ENCODE measurements at regions not wholly inside any gene's neighbourhood (a gene's known extent, or its start where the extent isn't known, plus 50 kb on each side); places are given as distances from the start of the nearest gene placed in this dataset.

DNA sequence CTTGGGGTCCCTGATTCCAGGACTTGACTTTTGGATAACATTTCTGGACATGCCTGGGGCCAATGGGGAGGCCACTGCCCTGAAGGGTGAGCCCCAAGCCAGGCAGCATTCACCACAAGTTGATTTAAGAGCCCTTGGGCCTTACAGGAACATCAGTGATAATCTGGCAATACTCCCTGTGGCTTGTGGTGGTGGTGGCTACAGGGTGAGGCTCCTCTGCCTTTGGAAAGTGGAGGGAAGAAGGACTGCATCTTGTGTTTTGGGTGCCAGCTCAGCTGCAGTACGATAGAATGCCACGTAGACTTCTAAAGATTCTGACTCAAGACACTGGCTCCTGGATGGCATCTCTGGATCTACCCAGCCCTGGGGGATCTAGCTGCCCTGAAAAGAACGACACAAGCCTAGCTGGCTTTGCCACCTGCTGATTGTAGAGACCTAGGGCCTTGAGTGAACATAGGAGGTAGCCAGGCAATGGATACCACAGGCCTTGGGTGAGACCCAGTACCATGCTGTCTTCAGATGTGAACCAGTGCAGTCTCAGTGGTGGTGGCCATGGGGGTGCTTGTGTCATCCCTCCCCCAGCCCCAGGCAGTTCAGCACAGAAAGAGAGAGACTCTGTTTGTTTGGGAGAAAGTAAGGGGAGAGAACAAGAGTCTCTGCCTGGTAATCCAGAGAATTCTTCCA is 79.0 kb upstream of the DAP start:
- no peak for DNase-seq (ENCODE audit: extremely low spot score)
- CTCF ChIA-PET = no interaction called here
- TF ChIP-seq, protein P1, sequence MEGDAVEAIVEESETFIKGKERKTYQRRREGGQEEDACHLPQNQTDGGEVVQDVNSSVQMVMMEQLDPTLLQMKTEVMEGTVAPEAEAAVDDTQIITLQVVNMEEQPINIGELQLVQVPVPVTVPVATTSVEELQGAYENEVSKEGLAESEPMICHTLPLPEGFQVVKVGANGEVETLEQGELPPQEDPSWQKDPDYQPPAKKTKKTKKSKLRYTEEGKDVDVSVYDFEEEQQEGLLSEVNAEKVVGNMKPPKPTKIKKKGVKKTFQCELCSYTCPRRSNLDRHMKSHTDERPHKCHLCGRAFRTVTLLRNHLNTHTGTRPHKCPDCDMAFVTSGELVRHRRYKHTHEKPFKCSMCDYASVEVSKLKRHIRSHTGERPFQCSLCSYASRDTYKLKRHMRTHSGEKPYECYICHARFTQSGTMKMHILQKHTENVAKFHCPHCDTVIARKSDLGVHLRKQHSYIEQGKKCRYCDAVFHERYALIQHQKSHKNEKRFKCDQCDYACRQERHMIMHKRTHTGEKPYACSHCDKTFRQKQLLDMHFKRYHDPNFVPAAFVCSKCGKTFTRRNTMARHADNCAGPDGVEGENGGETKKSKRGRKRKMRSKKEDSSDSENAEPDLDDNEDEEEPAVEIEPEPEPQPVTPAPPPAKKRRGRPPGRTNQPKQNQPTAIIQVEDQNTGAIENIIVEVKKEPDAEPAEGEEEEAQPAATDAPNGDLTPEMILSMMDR (IDR thresholded peaks at IDR 0.05; ENCODE audit: control extremely low read depth, extremely low read depth, low read depth, missing control alignments) = no peak
- POLR2A ChIA-PET = no interaction called here

DNA sequence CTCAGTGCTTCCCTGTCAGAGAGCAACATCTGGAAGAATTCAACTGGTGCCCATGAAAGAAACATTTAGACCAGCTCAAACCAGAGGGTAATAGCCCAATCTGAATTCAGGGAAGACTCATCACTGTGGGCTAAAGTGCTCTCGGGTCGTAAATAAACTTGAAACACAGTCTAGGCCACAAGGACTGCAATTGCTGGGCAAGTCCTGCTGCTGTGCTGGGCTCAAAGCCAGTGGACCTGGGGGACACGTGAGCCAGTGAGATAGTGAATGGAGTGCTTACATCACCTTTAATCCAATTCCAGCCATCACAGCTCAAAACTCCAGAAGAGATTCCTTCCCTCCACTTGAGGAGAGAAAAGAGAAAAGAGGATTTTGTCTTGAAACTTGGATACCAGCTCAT is 78.1 kb upstream of the DAP start:
- ChIA-PET POLR2A (no interaction called here), CTCF (no interaction called here)
- TF ChIP-seq, protein P1 (IDR thresholded peaks at IDR 0.05; ENCODE audit: control extremely low read depth, extremely low read depth, low read depth, missing control alignments) = no peak

DNA sequence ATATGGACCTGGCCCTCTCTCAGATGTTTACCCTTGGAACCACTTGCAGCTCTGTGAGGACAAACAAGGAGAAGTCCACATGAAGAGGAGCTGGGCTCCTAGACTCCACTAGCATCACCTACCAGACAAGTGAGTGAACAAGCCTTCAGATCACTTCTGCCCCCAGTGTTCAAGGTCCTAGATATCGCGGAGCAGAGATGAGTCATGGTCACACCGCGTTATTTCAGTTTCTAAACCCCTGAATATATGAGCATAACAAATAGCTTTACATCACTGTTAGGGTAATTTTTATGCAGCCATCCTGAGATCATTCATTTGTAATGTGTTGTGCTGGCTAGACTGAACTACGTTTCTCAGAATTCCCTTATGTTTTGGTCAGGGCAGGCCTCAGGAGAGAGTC is 77.0 kb upstream of the DAP start:
- POLR2A ChIA-PET = no interaction called here
- TF ChIP-seq, protein P1 (IDR thresholded peaks at IDR 0.05; ENCODE audit: control extremely low read depth, extremely low read depth, low read depth, missing control alignments) = no peak
- CTCF ChIA-PET = interaction anchor here (1.0 to 1.1 kb wide), 3 partner anchors 11 to 16 kb away, joined by 3 read pairs; no protein-coding TSS in a partner anchor
- no peak for DNase-seq (ENCODE audit: extremely low spot score)

More for the DNA sequence above, 78.1 kb upstream of the DAP start:
- DNase-seq (ENCODE audit: extremely low spot score) = no peak

DNA sequence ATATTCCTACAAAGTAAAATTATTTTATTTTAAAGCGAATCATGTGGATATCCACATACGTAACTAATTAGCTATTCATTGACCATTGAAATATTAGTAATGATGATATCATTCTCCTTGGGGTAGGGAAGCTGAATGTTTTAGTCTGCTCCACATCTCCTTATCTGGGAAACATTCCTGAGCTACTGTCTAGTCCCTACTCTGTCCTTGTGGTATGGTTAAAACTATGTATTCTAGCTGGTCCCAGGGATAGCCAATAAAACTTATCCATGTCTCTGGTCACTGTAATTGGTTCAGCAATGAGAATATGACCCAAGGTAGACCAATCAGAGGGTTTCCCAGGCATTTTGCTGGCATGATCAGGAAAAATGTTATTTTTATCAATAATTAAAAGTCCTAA is 76.0 kb upstream of the DAP start:
- ChIA-PET POLR2A (no interaction called here), CTCF (interaction anchor here (0.7 to 1.0 kb wide), 2 partner anchors 13 to 15 kb away, joined by 3 read pairs; no protein-coding TSS in a partner anchor)

DNA sequence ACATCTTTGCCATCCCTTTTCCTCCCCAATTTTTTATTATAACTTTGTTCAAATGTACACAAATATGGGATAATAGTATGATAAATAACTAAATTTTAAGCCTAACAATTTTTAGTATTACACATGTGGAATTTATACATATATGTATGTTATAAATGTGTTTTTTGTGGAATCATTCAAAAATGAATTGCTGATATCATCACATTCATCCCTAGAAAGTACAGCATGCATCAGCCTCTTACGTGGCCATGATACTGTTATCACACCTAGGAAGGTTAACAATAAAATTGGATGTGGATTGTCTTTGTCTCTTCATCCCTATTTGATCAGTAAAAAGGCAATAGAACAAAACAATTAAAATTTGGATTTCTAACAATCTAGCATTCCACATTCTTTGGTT is 73.7 kb upstream of the DAP start:
- ChIA-PET CTCF (interaction anchor here (0.8 to 2.0 kb wide), 2 partner anchors 18 to 22 kb away, joined by 3 to 5 read pairs; no protein-coding TSS in a partner anchor), POLR2A (no interaction called here)
- TF ChIP-seq, protein P1 (IDR thresholded peaks at IDR 0.05; ENCODE audit: control extremely low read depth, extremely low read depth, low read depth, missing control alignments) = no peak
- no peak for DNase-seq (ENCODE audit: extremely low spot score)

More for the DNA sequence above, 76.0 kb upstream of the DAP start:
- TF ChIP-seq, protein P1 (IDR thresholded peaks at IDR 0.05; ENCODE audit: control extremely low read depth, extremely low read depth, low read depth, missing control alignments) = no peak
- DNase-seq (ENCODE audit: extremely low spot score) = no peak

DNA sequence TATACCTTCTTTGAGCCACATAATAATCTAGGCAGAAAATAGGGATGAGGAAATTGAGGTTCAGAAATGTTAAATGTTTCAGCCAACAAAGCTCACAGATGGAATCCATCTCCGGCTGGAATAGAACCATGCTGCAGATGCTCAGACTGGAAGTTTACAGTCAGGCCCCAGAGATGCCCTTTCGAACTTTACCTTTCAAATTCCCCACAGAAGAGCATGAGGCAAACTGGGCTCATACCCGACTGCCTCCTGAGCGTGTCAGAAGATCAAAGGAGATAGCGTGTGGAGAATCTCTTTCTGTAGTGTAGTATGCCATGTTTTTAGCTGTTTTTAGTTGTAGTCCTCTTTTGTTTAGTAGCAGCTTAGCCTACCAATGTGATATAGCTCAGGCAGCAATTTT is 72.0 kb upstream of the DAP start:
- ChIA-PET CTCF (interaction anchor here (2.0 kb wide), 1 partner anchor 20 kb away, joined by 5 read pairs; no protein-coding TSS in a partner anchor), POLR2A (no interaction called here)
- DNase-seq (ENCODE audit: extremely low spot score) = no peak
- TF ChIP-seq, protein P1 (IDR thresholded peaks at IDR 0.05; ENCODE audit: control extremely low read depth, extremely low read depth, low read depth, missing control alignments) = no peak
